ENCODE measurements at regions not wholly inside any gene's neighbourhood (a gene's known extent, or its start where the extent isn't known, plus 50 kb on each side); places are given as distances from the start of the nearest gene placed in this dataset.
A peak's percentile ranks its signal among the peaks of the same experiment; 100 is the strongest.

- TF ChIP-seq SREBF2 (IDR thresholded peaks at IDR 0.05) = no peak
These were observed 85.6 kb downstream of the NEUROD6 start (continued) for GRCh38 chr7:31254926-31255325.

- Histone ChIP-seq H3K4me3 (no peak overlapping the region), H3K27ac (no peak overlapping the region), H3K4me1 (no peaks in the 10 kb centered on the region), H3K9me3 (no peaks in the 10 kb centered on the region), H3K4me2 (no peak overlapping the region)
- no peak for DNase-seq (ENCODE audit: low read depth in 1 of 2, low spot score in 1 of 2)
- no peak for TF ChIP-seq ZNF302 (CRISPR knock-in tag; IDR thresholded peaks at IDR 0.05)
- no peak for TF ChIP-seq ZFP36 (IDR thresholded peaks at IDR 0.05; ENCODE audit: borderline replicate concordance, partially characterized antibody)
- no peak for TF ChIP-seq ATOH8 (CRISPR knock-in tag; IDR thresholded peaks at IDR 0.05; ENCODE audit: low read depth)
- no peak for TF ChIP-seq RAD21 (conservative IDR thresholded peaks at IDR 0.05 in 1 of 2, IDR thresholded peaks at IDR 0.05 in 1 of 2)
- TF ChIP-seq NPAS2 (CRISPR knock-in tag; IDR thresholded peaks at IDR 0.05; ENCODE audit: borderline replicate concordance) = no peak
- TF ChIP-seq JUNB (IDR thresholded peaks at IDR 0.05) = no peak
- TF ChIP-seq HEYL (CRISPR knock-in tag; IDR thresholded peaks at IDR 0.05) = no peak
- no peak for TF ChIP-seq E2F6 (IDR thresholded peaks at IDR 0.05; ENCODE audit: borderline replicate concordance, low read depth)
- no peak for TF ChIP-seq RNF2 (IDR thresholded peaks at IDR 0.05; ENCODE audit: borderline replicate concordance, low read depth)
- TF ChIP-seq FOXS1 (CRISPR knock-in tag; IDR thresholded peaks at IDR 0.05) = no peak
- TF ChIP-seq NR3C1 (IDR thresholded peaks at IDR 0.05) = no peak
- TF ChIP-seq HOXA7 (CRISPR knock-in tag; IDR thresholded peaks at IDR 0.05) = no peak
- TF ChIP-seq ZSCAN20 (CRISPR knock-in tag; IDR thresholded peaks at IDR 0.05) = no peak
- TF ChIP-seq SREBF2 (IDR thresholded peaks at IDR 0.05) = no peak
- CTCF ChIA-PET = interaction anchor here (1.2 to 1.3 kb wide), 2 partner anchors 17 to 57 kb away, joined by 3 read pairs; no protein-coding TSS in a partner anchor
- FAIRE-seq = no peak
- no peak for ATAC-seq
- WGBS (ENCODE audit: missing lambda C conversion rate) = 34% methylated on average over 4 of the region's 4 CpGs
- POLR2A ChIA-PET = no interaction called here
These were observed 87.0 kb downstream of the NEUROD6 start for GRCh38 chr7:31253532-31253931.

- POLR2A ChIA-PET = no interaction called here
- Histone ChIP-seq H3K27ac (no peak overlapping the region), H3K4me3 (no peak overlapping the region), H3K9me3 (no peaks in the 10 kb centered on the region), H3K4me1 (no peaks in the 10 kb centered on the region), H3K4me2 (no peak overlapping the region)
- 17% methylated on average over 7 of the region's 8 CpGs for WGBS (ENCODE audit: missing lambda C conversion rate)
- CTCF ChIA-PET = no interaction called here
- TF ChIP-seq ATOH8 (CRISPR knock-in tag; IDR thresholded peaks at IDR 0.05; ENCODE audit: low read depth) = no peak
- TF ChIP-seq RNF2 (IDR thresholded peaks at IDR 0.05; ENCODE audit: borderline replicate concordance, low read depth) = no peak
- TF ChIP-seq EHF (CRISPR knock-in tag; IDR thresholded peaks at IDR 0.05) = no peak
- no peak for TF ChIP-seq FOSL2 (IDR thresholded peaks at IDR 0.05)
- no peak for TF ChIP-seq FOSL2 (CRISPR knock-in tag; IDR thresholded peaks at IDR 0.05)
- TF ChIP-seq RARB (CRISPR knock-in tag; IDR thresholded peaks at IDR 0.05) = no peak
- no peak for TF ChIP-seq POLR2A (IDR thresholded peaks at IDR 0.05; ENCODE audit: low read length)
- TF ChIP-seq MAFK (IDR thresholded peaks at IDR 0.05; ENCODE audit: partially characterized antibody) = no peak
- TF ChIP-seq ESRRA (IDR thresholded peaks at IDR 0.05; ENCODE audit: borderline replicate concordance, low read length) = no peak
- FAIRE-seq (no peak), ATAC-seq (peak in 1 of 2 experiments; percentile 30; a peak in 1 of 6 replicates), DNase-seq (ENCODE audit: low read depth in 1 of 2, low spot score in 1 of 2) (no peak)
These were observed 89.1 kb downstream of the NEUROD6 start for GRCh38 chr7:31251441-31251840.

GRCh38 chr7:31249671-31250070, 90.9 kb downstream of the NEUROD6 start:
- ChIA-PET CTCF (no interaction called here), POLR2A (no interaction called here)
- Histone ChIP-seq H3K4me3 (no peak overlapping the region), H3K4me2 (no peak overlapping the region), H3K27ac (no peak overlapping the region), H3K9me3 (no peaks in the 10 kb centered on the region), H3K4me1 (no peaks in the 10 kb centered on the region)
- ATAC-seq (no peak), FAIRE-seq (no peak), DNase-seq (ENCODE audit: low read depth in 1 of 2, low spot score in 1 of 2) (no peak)
- TF ChIP-seq EP300 (IDR thresholded peaks at IDR 0.05) = no peak
- no peak for TF ChIP-seq POLR2AphosphoS2 (conservative IDR thresholded peaks at IDR 0.05; ENCODE audit: low read length)
- no peak for TF ChIP-seq ELK1 (IDR thresholded peaks at IDR 0.05; ENCODE audit: low read depth, low read length)
- TF ChIP-seq TFCP2L1 (CRISPR knock-in tag; IDR thresholded peaks at IDR 0.05) = no peak
- no peak for TF ChIP-seq HOXB5 (CRISPR knock-in tag; IDR thresholded peaks at IDR 0.05)
- no peak for TF ChIP-seq SMC3 (IDR thresholded peaks at IDR 0.05)
- no peak for TF ChIP-seq HOXB13 (CRISPR knock-in tag; IDR thresholded peaks at IDR 0.05; ENCODE audit: low read depth)
- TF ChIP-seq FOXS1 (CRISPR knock-in tag; IDR thresholded peaks at IDR 0.05) = no peak
- TF ChIP-seq HMGXB4 (CRISPR knock-in tag; IDR thresholded peaks at IDR 0.05; ENCODE audit: borderline replicate concordance) = no peak
- no peak for TF ChIP-seq PHF8 (IDR thresholded peaks at IDR 0.05; ENCODE audit: borderline replicate concordance, low read depth)
- WGBS (ENCODE audit: missing lambda C conversion rate) = 28% methylated on average over 11 of the region's 11 CpGs

Data from A549 (cell line).